Ramos (cell line): ENCODE measurements at regions not wholly inside any gene's neighbourhood (a gene's known extent, or its start where the extent isn't known, plus 50 kb on each side); places are given as distances from the start of the nearest gene placed in this dataset.

Experiments
- in situ Hi-C: fragments of 300-500 bp; cut with MboI; formaldehyde crosslinking; loops from one replicate; pipeline ENCODE4 v1.14.3; 2022; ENCODE audit warnings: low sequenced_read_pairs; ENCODE audit not compliant: unreplicated experiment

- in situ Hi-C loops: no loop called here
These were observed 211.2 kb downstream of the GADD45G start for GRCh38 chr9:89815903-89816573.

DNA sequence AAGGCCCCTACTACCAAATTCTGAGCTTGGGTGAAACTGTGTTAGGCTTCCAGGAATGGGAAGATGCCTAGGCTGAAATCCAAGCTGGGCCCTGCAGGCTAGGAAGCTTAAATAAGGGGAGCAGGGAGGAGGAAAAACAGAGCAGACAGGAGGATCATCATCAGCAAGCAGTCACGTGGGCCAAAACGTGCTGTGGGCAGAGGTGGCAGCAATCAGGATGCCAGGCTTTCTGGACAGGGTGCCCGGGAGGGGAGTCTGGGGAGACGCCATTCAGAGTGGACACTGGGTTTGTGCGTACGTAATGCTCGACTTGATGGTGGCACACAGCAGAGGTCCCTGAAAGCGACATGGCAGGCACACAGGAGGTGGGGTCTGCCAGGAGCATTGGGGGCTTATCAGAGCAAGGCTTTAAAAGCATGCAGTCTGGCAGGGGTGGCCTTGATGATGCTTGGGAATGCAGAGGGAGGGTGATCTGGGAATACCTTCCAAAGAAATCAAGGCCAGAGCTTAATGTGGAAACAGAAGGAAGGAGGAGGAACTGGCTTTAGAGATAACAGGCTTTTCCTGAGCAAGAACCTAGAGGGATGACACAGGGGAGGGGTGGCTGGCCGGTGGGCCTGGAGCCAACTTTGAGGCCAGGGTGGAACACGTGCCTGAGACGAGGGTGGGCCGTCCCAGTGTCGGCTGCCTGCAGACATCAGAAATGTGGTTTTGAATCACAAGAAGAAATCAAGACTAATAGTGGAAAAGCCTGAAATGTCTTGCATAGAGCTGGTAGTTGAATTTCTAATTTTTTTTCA is 212.5 kb downstream of the GADD45G start:
- in situ Hi-C loops: no loop called here

GRCh38 chr9:89820337-89820736 is 215.5 kb downstream of the GADD45G start:
- in situ Hi-C loops: no loop called here

- in situ Hi-C loops: no loop called here
These were observed 216.3 kb downstream of the GADD45G start for GRCh38 chr9:89821081-89821480.

DNA sequence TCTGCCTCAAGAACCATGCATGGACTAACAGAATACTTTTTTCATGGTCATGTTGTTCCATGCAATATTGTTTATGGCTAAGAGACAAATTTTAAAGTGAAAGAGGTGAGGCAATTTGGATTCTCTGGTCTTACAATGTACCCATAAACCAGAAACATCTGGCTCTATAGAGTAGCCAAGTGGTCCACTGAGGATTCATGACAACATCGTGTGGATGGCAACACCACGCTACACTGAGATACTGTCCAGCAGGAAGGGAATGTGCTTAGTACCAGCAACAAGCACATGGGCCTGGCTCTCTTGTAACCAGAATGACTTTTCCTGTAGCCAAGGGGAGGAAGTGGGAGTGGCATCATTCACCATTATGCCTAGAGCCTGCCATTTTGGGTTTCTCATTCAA is 218.2 kb downstream of the GADD45G start:
- in situ Hi-C loops: no loop called here

DNA sequence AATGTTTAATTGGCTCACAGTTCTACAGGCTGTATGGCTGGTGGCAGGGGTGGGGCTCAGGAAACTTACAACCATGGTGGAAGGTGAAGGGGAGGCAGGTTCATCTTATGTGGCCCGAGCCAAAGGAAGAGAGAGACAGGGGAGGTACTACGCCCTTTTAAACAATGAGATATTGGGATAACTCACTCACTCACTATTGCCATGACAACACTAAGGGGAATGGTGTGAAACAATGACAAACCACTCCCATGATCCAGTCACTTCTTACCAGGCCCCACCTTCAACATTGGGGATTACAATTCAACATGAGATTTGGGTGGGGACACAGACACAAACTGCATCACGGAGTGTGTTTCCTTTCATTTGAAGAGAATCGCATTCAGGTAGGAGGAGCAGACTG is 220.9 kb downstream of the GADD45G start:
- in situ Hi-C loops: loop anchor here (25.0 kb wide), 1 partner anchor 112 kb away; no protein-coding TSS in a partner anchor

DNA sequence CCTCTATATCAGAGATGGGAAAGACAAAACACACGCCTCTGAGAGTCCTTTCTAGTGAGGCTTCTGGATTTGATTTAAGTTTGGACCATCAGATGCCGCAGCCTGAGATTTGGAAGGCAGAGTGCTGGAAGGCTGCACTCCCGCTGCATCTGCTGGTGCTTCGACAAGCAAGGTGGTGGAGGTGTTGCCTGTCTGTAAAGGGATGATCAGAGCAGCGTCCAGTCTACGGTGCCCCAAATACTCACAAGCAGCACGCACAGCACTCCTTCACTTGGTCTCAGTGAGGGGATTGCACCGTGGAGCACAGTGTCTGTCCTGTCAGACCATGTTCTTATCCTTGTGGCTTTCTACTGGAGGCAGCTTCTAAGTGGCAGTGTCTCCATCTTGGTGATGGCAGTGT is 221.4 kb downstream of the GADD45G start:
- in situ Hi-C loops: loop anchor here (25.0 kb wide), 1 partner anchor 111 kb away; no protein-coding TSS in a partner anchor

DNA sequence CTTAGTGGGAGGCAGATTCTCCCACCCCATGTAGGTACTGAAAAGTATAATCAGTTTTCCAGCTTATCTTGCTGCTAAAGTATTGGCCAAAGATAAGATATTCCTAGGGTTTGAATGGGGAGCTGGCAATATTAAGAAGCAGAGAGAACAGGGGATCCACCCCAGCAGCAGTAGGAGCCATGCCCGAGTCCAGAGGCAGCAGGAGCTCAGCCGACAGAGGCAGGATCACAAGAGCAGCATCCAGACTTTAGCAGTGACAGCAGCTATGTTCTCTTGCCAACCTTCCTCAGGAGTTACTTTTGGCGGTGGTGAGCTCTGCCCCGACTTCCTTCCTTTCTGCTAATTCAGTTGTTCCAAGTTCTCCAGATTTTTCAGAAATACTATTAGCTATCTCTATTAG is 224.5 kb downstream of the GADD45G start:
- in situ Hi-C loops: loop anchor here (25.0 kb wide), 1 partner anchor 108 kb away; no protein-coding TSS in a partner anchor

GRCh38 chr9:89835666-89836065 is 230.9 kb downstream of the GADD45G start:
- in situ Hi-C loops: loop anchor here (25.0 kb wide), 1 partner anchor 102 kb away; no protein-coding TSS in a partner anchor

DNA sequence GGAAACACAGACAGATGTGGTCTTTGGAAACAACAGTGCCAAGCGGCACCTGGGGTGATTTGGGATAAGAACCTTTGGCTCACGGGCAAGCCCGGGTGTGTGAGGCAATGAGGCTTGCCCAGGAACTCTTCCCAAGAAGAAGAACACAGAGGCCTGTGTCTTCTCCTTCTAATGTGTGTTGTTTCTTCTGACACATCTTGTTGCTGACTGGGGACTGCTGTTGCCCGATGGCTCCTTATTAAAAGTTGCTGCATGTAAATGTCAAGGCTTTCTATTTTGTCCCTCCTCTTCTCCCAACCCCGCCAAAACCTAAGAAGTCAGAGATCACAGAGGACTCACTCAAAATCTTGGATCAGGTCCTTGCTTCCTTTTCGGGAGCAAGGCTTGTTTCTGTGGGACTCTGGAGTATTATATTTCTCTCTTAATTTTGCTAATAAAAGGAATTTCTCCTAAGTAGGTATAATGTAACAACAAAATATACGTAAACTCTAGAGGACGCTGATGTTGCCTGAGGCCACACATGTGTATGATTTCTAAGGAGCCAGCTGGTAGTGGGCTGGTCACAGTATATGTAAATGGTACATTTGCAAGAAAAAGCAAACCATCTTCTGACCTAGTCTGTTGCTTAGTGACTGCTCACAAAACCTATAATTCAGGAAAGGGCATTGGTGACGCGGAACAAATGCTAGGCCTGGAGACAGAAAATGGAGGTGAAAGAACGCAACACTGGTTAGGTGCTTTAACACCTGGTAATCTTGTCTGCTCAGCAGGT is 232.5 kb downstream of the GADD45G start:
- in situ Hi-C loops: loop anchor here (25.0 kb wide), 1 partner anchor 100 kb away; no protein-coding TSS in a partner anchor

DNA sequence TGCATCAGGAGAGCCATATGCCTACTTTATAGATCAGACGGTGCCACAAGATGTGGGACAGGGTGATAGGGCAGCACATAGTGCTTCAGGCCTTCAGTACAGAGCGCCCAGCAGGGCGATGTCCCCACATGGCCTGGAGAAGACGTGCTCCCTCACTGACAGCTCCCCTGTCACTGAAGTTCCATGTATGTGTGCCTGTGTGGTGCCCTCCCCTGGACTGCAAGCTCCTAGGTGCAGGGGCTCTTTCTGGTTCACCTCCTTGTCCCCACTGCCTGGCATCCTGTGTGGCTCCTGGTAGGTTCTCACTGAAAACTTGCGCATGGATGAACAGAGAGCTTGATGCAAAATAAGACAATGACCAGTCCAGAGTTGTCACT is 233.1 kb downstream of the GADD45G start:
- in situ Hi-C loops: loop anchor here (25.0 kb wide), 1 partner anchor 99 kb away; no protein-coding TSS in a partner anchor

DNA sequence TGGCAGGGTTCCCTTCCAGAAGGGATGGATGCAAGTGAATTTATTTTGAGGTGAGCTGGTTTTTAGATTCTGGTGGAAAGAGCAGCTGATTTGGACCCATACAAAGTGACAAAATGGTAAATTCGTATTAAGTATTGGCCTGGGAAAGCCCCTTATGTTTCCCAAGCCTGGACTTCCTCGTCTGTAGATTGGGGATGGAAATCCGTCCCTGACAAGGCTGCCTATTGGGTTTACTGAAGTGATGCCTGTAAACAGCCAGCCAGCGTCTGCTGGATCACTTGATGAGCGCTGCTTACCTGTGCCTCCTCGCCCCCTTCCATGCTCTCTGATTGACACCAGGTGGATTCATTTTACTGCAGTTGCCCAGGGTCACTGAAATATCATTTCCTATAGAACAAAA is 233.8 kb downstream of the GADD45G start:
- in situ Hi-C loops: loop anchor here (25.0 kb wide), 1 partner anchor 99 kb away; no protein-coding TSS in a partner anchor

DNA sequence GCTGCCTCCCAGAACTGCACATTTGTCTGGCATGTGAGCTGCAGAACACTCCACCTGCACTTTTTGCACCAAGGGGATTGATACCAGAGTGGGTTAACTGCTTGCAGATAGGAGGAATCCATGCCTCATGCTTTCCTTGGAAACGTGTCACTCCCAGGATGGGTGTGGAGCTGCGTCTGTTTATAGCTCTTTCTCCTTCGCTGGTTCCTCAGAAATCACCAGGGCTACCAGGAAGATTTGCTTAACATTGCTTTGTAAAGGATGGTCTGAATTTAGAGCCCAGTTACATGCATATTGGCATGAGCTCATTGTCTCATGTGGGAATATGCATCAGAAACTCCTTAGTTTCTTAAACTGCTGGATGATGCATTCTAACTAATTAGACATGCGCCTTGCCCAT is 234.6 kb downstream of the GADD45G start:
- in situ Hi-C loops: loop anchor here (25.0 kb wide), 1 partner anchor 98 kb away; no protein-coding TSS in a partner anchor

DNA sequence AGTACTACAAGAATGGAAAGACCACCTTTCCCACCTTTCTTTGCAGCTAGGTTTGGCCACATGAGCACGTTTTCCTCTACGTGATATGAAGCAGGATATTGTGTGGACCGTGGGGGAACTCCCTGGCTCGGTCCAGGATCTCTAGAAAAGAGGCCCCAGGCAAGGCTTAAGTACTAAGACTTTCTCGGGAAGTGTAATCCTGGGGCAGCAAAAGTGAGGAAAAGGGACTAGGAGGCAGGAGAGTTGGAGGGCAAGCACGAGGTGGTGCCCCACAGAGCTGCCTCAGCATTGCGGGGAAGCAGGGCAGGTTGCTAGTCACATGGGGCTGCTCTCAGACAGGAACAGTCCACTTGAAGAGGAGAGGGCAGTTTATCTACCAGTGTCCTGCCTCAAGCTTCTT is 235.1 kb downstream of the GADD45G start:
- in situ Hi-C loops: loop anchor here (25.0 kb wide), 1 partner anchor 97 kb away; no protein-coding TSS in a partner anchor

GRCh38 chr9:89841456-89841855 is 236.6 kb downstream of the GADD45G start:
- in situ Hi-C loops: loop anchor here (25.0 kb wide), 1 partner anchor 96 kb away; no protein-coding TSS in a partner anchor

DNA sequence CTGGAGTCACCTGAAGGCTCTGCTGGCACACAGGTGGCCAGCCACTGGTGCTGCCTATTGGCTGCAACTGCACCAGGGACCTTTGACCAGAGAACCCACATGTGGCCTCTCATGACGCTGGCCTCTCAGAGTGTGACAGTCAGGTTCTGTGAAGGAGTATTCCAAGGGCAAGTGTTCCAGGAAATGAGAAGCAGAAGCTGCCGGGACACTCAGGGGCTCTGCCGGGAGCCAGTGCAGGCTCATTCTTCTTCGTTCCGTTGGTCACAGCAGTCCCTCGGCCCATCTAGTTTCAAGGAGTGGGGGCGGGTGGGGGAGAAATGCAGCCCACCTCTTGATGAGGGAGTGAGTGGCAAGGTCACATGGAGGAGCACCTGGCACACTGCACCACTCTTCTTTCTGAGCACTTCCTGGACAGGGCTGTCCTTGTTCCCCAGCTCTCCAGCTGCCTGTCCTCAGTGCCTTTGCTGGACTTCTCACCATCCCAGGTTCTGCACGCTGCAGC is 237.5 kb downstream of the GADD45G start:
- in situ Hi-C loops: loop anchor here (25.0 kb wide), 1 partner anchor 95 kb away; no protein-coding TSS in a partner anchor

DNA sequence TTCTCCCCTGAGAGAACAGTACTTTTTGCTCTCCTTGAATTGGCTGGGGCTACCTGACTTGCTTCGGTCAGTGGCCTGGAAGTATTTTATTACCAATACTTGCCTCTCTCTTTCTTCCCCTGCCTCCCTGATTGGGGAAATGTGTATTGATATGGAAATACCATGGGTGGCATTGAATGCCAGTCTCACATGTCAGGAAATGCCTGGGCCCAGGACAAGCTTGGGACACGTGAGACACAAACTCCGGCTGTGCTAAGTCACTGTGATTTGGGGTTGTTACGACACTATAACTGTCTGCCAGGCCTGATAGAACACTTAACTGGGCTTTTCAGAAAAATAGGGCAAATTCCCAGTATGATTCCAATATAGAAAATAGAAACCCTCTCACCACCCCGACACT is 238.3 kb downstream of the GADD45G start:
- in situ Hi-C loops: loop anchor here (25.0 kb wide), 1 partner anchor 94 kb away; no protein-coding TSS in a partner anchor

- in situ Hi-C loops: loop anchor here (25.0 kb wide), 1 partner anchor 94 kb away; no protein-coding TSS in a partner anchor
These were observed 238.8 kb downstream of the GADD45G start for GRCh38 chr9:89843591-89843990.

- in situ Hi-C loops: loop anchor here (25.0 kb wide), 1 partner anchor 93 kb away; no protein-coding TSS in a partner anchor
These were observed 239.3 kb downstream of the GADD45G start for GRCh38 chr9:89844075-89844474.

DNA sequence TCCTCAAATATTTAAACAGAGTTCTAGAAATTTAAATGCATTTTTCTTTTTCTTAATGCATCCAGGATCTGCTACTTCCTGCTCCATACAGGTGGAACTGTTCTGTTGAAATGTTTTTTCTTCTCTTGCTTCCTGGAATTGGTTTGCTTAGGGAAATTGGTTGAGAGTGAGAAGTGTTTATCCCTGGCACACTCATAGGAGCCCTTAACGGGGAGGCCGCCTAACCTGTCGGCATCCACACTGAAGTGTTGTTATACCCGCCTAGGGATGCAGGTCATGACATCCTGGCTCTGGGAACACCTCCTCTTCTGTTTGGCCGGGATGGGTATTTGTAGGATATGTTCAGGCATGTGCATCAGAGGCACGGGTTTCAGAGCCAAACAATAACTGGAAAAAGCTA is 239.7 kb downstream of the GADD45G start:
- in situ Hi-C loops: loop anchor here (25.0 kb wide), 1 partner anchor 93 kb away; no protein-coding TSS in a partner anchor
